RWPE2 (cell line): ENCODE measurements at regions not wholly inside any gene's neighbourhood (a gene's known extent, or its start where the extent isn't known, plus 50 kb on each side); places are given as distances from the start of the nearest gene placed in this dataset.

Source experiments
- ATAC-seq: fragments of 200-7000 bp; cut with Tn5 transposase; 3 replicates; pipeline ENCODE4 v1.9.1; 2021; ENCODE audit warnings: low read depth
- DNase-seq: peaks from one replicate; pipeline ENCODE4 v3.0.0-alpha.2; 2020; ENCODE audit warnings: low spot score
- H3K27ac ChIP-seq: fragments of 450-650 bp; 2 replicates; pipeline ENCODE4 v1.5.1; 2017; ENCODE audit warnings: mild to moderate bottlenecking; ENCODE audit not compliant: poor library complexity, severe bottlenecking
- H3K27me3 ChIP-seq: fragments of 250-450 bp; sonication (Bioruptor Pico); 2 replicates; pipeline ENCODE4 v1.5.1; 2021; ENCODE audit warnings: mild to moderate bottlenecking, moderate library complexity; ENCODE audit not compliant: insufficient read depth, poor library complexity, severe bottlenecking
- H3K36me3 ChIP-seq: fragments of 250-450 bp; sonication (Bioruptor Pico); 2 replicates; pipeline ENCODE4 v1.5.1; 2020; ENCODE audit warnings: low read depth, mild to moderate bottlenecking, moderate library complexity
- H3K4me1 ChIP-seq: fragments of 250-450 bp; sonication (Bioruptor Pico); 2 replicates; pipeline ENCODE4 v1.5.1; 2021; ENCODE audit warnings: mild to moderate bottlenecking, moderate library complexity; ENCODE audit not compliant: insufficient read depth, poor library complexity, severe bottlenecking
- H3K4me3 ChIP-seq: fragments of 250-450 bp; sonication (Bioruptor Pico); 2 replicates; pipeline ENCODE4 v1.5.1; 2021; ENCODE audit warnings: mild to moderate bottlenecking, moderate library complexity; ENCODE audit not compliant: severe bottlenecking
- H3K9me3 ChIP-seq: fragments of 250-450 bp; sonication (Bioruptor Pico); 2 replicates; pipeline ENCODE4 v1.5.1; 2021; ENCODE audit warnings: mild to moderate bottlenecking, moderate library complexity; ENCODE audit not compliant: severe bottlenecking
- CTCF ChIP-seq: fragments of 450-650 bp; IDR thresholded peaks from one replicate; pipeline ENCODE4 v1.5.1; 2017; ENCODE audit warnings: mild to moderate bottlenecking, moderate library complexity; ENCODE audit not compliant: poor library complexity, severe bottlenecking

GRCh38 chr2:111235192-111236015 is 114.7 kb downstream of the BCL2L11 start:
- DNase-seq (no peak), ATAC-seq (peak; percentile 5; the same call in 2 of the 3 replicates)
- Histone ChIP-seq H3K4me3 (no peak overlapping the region), H3K36me3 (no peaks in the 10 kb centered on the region), H3K27ac (peak overlapping the region; percentile 31), H3K4me1 (peaks cover 17% of the 10 kb centered on the region), H3K27me3 (no peaks in the 10 kb centered on the region), H3K9me3 (no peaks in the 10 kb centered on the region)
- no peak for TF ChIP-seq CTCF

DNA sequence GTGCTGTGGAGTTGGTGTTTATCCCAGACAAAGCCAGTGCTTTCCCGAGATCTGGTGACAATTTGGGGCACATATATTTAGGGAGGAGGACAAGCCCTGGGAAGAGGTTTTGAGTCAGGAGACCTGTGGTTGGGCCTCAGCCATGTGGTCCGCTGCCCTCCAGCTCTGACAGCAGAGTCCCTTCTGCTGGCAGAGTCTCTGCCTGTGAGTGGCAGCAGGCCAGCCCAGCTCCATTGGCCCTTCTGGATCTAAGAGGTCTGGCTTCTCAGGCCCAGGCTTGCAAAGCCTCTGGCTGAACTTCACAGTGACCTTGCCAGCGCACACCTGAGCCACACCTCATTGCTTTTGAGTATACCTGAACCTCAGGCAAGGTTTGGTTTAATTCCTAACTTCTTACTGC is 115.3 kb downstream of the BCL2L11 start:
- H3K9me3 ChIP-seq = no peaks in the 10 kb centered on the region

GRCh38 chr2:111238296-111238695 is 117.6 kb downstream of the BCL2L11 start:
- ATAC-seq (no peak), DNase-seq (no peak)
- no peaks in the 10 kb centered on the region for H3K9me3 ChIP-seq
- peaks cover 3% of the 10 kb centered on the region; the same call in 1 of the 2 replicates for H3K36me3 ChIP-seq
- H3K27ac ChIP-seq = no peak overlapping the region
- TF ChIP-seq CTCF = no peak
- H3K27me3 ChIP-seq = no peaks in the 10 kb centered on the region
- peaks cover 17% of the 10 kb centered on the region for H3K4me1 ChIP-seq
- no peak overlapping the region for H3K4me3 ChIP-seq

More for the DNA sequence above, 115.3 kb downstream of the BCL2L11 start:
- Histone ChIP-seq H3K36me3 (no peaks in the 10 kb centered on the region), H3K27me3 (no peaks in the 10 kb centered on the region), H3K27ac (peak overlapping the region; percentile 31), H3K4me3 (no peak overlapping the region), H3K4me1 (peaks cover 17% of the 10 kb centered on the region)
- TF ChIP-seq CTCF = no peak
- ATAC-seq = peak; percentile 94
- DNase-seq = peak; percentile 79

- ATAC-seq = no peak
- Histone ChIP-seq H3K4me3 (no peak overlapping the region), H3K27ac (no peak overlapping the region), H3K27me3 (no peaks in the 10 kb centered on the region), H3K36me3 (peaks cover 3% of the 10 kb centered on the region; the same call in 1 of the 2 replicates), H3K9me3 (no peaks in the 10 kb centered on the region), H3K4me1 (peaks cover 17% of the 10 kb centered on the region)
- TF ChIP-seq CTCF = no peak
- DNase-seq = no peak
These were observed 118.4 kb downstream of the BCL2L11 start for GRCh38 chr2:111239107-111239506.
